ENCODE measurements at regions not wholly inside any gene's neighbourhood (a gene's known extent, or its start where the extent isn't known, plus 50 kb on each side); places are given as distances from the start of the nearest gene placed in this dataset.
A peak's percentile ranks its signal among the peaks of the same experiment; 100 is the strongest.
"Not testable (repeated sequence)": the region's sequence is repeated elsewhere in the genome, so short reads cannot be mapped to it uniquely, and the experiment has no call there.

DNA sequence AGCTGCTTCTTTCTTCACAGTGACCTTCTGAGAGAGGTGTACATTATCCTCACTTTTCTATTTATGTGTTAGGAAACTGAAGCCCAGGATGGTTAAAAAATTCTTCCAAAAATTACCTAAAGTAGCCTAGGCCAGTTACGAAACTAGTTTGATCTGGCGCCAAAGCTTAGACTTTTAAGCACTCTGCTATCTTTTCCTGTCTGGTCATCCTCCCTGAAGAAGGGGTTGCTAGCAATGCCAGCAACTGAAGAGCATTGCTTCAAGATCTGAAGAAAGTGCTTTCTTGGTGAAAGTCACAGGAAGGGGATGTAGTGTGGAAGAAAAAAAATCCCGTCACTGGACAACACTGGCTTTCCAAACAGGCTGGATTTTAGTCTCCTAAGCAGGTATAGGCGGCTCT is 618.8 kb upstream of the GRM7 start:
- DNase-seq: no peak

DNA sequence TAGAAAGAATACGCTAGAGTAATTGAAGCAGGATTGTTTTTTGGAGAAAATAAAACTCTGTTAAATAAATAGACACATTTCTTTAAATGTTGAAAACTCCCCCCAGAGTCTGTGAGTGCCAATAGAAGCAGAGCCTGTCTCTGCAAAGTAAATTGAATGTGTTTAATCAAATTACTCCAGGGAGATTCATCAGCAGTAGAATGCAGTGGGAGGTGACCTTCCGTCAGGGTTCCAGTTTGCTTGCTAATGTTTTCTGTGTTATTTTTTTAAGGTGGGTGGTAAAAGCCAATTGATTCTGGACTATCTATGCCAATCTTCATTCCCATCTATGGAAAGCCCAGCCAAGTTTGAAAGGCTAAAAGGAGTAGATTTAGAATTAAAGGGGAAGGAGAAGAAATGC is 612.4 kb upstream of the GRM7 start:
- no peak for DNase-seq

DNA sequence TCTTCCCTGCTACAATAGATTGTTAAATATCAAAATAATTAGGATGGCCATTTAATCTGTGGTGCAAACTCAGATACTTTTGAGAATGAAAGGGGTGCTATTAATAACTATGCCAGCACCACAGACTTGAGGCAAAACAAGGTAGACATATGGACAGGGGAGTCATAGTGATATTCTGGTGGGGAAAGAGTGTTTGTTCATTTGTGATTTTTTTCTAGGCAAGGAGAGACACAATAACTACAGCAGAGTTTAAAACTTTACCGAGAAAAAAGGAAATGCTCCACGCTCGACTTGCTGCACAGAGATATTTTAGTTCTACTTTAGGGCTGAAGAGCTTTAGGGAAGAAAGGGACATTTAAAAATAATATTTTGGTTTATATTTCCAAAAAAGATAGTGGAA is 611.2 kb upstream of the GRM7 start:
- DNase-seq: no peak

DNA sequence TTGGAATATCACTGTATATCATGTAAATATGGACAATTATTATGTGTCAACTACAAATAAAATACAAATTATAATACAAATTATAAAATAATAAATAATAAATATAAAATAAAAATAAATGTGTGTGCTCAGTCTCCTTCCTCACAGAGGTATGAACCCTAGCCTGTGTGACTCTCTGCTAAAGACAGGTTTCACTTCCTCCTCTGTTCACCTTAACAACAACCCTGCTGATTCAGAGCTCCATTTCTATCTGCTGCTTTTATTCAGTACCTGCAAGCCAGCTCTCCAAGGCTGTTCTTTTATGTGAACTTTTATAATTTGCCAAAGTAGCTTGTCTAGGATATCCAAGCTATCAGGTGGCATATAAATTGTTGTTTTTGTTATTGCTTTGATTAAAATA is 610.7 kb upstream of the GRM7 start:
- no peak for DNase-seq

DNA sequence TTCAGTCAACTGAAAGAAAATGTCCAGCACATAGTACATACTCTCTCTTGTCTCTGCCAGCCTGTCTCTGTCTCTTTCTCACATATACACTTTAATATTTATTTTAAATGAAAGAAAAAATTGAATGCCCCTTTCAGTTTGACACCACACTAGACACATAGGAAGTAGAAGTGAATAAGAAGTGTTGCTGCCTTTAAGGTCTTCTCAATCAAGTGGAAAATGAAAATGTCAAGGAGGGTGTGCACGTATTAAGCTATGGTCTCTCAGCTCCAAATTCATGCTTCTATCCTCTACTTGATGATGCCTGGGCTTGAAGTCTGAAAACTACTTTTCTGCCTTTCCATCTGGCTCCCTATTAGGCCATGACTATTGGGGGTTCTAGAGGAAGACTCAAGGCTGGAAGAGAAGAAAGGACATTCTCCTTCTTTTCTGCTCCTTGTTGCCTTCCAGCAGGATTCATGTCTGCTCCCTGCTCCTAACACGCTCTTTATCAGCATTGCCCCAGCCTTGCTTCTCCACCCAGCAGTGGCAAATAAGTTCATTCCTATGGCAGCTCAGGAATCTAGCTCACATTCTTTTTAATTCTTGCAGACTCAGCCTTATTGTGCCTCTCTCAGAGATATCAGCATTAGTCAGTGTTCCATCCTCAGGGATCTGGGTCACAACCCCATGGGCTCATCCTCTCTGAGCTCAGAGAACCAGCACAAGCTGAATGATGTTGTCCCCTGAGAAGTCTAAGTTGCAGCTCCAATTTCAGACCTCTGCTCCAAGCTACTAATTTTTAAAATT is 609.1 kb upstream of the GRM7 start:
- no peak for DNase-seq

DNA sequence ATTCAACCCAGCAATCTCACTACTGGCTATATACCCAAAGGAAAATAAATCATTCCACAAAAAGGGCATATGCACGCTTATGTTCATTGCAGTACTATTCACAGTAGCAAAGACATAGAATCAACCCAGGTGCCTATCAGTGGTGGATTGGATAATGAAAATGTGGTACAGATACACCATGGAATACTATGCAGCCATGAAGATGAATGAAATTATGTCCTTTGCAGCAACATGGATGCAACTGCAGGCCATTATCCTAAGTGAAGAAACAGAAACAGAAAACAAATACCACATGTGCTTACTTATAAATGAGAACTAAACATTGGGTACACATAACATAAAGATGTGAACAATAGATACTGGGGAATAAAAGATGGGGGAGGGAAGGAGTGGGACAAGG is 606.4 kb upstream of the GRM7 start:
- no peak for DNase-seq

DNA sequence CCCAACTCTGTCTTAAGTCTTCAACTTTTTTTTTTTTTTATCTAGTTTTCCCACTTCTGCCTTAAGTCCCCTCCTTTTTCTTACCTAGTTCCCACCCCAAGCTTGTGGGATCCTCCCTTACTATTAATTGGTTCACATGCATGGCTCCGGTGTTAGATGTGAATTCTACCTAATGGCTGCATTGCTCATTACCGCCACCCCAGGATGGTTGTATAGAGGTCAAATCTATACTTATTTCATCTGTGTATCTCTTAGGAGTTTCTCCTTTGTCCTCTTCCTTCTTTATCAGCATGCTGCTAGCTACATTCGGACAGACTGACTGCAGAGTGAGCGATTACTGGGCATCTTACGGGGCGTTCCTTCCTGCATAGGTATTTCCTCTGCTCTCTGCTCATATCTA is 605.7 kb upstream of the GRM7 start:
- DNase-seq: no peak

DNA sequence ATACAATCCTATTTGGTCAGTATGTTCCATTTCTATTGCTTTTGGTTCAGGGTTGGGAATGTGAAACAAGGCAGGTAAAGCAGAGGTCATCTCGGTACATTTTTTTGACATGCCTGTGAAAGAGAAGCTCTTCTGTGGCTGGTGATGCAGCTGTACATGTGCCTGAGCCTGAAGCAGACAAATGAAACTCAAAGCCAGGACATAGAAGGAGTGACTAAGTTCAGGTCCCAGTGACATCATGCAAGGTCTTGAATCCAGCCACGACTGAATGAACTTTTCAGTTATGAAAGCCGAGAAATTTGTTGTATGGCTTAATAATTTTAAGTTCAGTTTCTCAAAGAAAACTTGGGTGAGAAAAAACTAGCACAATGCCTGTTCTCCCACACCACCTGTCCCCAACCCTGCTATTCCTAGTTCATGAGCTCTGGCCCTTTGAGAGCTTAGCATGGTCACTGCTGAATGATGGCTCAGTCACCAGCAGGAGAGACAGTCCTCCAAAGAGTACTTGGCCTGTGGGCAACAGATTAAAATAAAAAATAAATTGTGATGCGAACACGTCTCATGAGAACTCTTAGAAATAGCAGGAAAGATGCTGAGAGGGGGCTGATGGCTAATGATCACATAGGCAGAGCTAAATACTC is 600.2 kb upstream of the GRM7 start:
- no peak for DNase-seq

DNA sequence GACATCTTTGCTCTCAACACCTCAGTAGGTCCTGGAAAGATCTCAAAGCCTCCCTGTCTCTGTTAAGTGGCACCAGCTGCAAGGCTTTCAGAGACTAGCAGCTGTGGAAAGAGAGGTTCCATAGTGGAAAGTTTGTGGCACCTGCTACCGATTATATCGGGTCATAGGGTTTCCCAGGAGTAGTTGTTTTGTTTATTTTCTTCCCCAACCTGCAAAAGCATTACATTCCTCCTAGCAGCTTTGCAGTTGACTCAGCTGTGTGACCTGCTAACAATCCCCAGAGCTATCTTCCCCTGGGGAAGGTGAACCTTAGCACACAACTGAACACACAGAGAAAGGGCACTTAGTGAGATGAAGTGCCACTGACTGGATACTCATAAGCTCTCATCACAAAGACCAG is 598.9 kb upstream of the GRM7 start:
- DNase-seq: no peak

DNA sequence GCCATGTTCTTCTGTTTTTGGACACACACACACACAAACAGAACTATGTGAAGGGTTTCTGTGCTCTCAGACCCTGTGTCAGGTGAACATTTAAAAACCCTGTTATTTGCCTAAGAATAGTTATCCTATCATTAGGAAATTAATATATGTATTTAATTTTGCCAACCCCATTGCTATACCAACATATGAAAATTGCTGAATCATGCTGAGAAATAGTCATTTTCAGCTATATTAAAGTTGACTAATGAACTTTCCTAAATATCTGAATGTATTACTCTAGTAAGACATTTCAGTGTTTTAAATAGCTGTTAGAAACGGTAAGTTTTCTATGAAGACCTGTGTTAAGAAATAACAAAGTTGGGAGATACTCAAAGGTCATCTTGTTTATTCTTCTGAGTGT is 596.9 kb upstream of the GRM7 start:
- DNase-seq: no peak

DNA sequence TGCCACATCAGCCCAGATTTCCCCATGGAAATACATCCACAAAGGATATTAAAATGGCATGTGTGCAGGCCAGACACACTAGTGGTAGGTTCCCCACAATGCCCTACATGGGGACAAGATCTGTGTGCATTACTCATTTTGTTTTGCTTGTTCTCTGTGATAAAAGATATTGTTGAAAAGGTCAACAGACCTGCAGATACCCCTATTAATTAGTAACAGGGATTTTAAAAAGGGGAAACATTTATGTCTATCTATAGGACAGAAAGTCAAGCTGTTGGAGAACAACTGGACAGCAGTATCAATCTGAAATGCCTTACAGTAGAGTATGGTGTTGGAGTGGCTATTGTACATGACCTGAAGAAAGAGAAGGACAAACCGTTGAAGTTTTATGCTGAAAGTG is 596.0 kb upstream of the GRM7 start:
- DNase-seq: no peak

DNA sequence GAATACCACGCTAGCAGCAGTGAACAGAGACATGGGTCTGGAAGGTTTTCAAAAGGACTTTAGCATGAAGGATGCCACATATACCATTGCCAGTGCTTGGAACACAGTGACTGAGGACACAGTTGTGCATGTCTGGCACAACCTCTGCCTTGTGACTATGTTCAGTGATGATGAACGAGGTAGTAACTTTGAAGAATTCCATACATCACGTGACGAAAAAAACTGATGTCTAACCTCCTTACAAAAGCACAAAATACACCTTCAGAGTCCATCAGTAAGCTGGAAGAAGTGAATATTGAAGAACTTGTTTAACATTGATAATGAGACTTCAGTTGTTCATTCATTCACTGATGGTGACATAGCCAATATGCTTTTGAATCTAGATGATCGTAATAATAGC is 594.8 kb upstream of the GRM7 start:
- no peak for DNase-seq

DNA sequence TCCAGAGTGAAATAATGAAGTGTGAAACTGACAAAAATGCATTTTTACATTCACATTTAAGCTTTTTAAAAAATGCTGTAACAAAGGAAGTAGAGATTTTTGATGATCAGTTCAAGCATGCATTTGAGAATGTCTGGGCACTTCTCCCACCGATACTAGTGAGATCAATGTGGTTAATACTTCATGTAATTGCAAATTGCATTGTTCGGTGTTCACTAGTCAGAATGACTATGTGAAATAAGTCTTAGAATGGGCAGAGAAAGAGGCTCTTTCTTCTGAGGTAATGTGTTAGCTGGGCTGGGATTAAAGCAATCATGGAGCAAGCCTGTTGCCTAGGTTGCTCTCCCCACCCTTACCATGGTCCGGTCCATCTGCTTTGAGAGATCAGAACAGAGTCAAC is 587.0 kb upstream of the GRM7 start:
- DNase-seq: no peak

DNA sequence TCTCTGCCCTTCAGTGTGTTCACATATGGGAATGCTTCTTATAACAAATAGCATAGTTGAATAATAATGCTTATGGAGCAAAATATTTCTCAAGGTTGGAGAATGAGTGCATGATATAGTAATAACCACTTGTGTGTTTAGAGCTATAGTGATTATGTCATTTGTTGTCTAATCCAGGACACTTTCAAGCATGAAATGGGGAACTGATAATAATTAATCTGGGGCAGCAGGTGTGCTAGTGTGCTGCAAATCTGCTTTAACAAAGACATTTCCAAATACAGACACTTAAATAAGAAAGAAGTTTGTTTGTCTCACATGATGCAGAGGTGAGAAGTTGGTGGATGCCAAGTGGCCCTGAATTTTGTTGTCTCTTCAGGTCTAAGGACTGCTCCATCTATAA is 579.3 kb upstream of the GRM7 start:
- no peak for DNase-seq

DNA sequence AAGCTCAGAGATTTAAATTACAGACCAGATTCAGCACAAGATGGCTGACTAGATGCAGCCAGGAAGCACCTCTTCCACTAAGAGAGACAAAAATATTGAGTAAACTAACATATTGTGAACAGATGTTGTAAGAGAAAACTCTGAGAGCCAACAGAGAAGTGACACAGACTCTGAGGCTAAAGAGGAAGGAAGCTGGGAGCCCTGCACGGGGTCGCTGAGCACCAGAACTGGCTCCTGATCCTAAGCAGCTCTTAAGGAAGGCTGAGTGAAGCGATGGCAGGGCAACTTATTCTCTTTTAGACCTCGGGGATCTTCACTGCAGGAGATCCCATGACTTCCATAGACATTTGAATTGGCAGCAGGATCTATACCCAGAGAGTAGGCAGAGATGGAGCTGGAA is 578.0 kb upstream of the GRM7 start:
- DNase-seq: no peak

DNA sequence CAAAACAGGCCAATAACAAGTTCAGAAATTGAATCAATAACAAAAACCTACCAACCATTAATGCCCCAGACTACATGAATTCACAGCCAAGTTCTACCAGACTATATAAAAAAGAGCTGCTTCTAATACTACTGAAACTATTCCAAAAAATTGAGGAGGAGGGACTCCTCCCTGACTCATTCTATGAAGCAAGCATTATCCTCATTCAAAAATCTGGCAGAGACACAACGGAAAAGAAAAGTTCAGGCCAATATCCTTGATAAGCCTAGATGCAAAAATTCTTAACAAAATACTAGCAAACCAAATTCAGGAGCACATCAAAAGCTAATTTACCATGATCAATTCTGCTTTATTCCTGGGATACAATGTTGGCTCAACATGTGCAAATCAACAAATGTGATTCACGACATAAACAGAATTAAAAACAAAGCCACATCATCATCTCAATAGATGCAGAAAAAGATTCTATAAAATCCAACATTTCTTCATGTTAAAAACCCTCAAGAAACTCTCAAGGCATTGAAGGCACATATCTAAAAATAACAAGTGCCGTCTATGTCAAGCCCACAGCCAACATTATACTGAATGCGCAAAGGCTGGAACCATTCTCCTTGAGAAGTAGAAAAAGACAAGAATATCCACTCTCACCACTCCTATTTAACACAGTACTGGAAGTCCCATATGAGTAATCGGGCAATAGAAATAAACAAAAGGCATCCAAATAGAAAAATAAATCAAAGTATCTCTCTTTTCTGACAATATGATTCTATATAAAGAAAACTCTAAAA is 573.6 kb upstream of the GRM7 start:
- DNase-seq: no peak

DNA sequence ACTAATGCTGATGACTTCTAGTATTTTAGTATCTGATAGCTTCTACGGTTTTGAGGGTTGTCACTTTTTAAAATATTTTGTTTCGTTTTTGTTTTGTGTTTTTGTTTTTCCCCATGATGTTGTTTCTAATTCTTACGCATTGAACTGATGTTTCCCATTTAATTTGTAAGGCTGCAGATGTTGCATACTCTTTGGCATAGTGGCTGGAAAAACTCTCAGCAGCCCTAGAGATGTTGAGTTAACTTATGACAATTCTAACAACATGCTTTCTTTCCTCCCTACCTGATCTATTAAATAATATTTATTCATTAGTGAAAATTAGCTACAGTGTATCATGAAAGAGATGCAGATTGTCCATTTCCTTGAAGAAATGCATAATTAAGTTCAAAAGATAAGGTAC is 559.3 kb upstream of the GRM7 start:
- no peak for DNase-seq

DNA sequence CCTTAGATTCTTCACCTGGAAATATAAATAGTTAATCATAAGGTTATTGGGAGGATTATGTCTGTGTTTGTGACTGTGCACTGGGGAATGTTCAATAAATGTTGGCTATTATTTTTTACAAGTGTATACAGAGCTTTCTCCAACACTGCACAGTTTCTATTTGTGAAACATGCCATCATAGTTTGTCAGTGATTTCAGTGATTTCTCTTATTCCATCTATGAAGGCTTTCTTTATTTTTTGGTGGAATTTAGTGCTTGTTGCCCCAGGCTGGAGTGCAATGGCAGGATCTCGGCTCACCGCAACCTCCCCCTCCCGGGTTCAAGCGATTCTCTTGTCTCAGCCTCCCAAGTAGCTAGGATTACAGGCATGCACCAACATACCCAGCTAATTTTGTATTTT is 545.0 kb upstream of the GRM7 start:
- no peak for DNase-seq

DNA sequence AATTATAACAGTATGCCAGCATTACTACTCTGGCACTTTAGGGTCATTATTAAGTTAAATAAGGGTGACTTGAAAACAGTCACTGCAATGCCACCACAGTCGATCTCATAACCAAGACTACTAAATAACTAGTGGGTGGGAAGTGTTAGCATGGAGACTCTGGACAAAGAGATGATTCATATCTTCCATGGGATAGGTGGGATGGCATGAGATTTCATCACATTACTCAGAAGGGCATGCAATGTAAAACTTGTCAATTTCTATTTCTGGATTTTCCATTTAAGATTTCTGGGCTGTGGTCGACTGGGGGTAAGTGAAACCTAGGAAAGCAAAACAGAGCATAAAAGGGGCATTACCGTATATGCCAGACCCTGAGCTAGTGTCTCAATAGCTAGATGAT is 538.9 kb upstream of the GRM7 start:
- no peak for DNase-seq

DNA sequence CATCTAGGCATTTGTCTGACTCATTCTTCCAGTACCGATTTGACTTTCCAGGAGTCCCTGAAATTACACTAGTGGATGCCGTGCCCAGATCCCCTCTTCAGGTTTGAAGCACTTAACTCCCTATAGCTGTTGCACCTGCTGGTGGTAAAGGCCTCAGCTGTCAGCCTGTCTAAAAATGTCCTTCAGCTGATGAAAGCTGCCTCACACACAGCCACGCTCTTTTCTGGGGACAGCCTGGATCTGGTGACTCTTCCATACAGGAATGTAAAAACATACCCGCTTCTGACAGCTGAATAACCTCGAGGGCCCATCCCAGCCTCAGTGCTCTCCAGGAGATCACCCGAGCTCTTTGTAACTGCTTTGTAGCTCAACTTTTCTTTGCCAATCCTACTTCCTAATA is 534.1 kb upstream of the GRM7 start:
- DNase-seq: peak; percentile 59

DNA sequence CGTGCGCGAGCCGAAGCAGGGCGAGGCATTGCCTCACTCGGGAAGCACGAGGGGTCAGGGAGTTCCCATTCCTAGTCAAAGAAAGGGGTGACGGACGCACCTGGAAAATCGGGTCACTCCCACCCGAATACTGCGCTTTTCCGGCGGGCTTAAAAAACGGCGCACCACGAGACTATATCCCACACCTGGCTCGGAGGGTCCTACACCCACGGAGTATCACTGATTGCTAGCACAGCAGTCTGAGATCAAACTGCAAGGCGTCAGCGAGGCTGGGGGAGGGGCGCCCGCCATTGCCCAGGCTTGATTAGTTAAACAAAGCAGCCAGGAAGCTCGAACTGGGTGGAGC is 520.0 kb upstream of the GRM7 start:
- DNase-seq: not testable (repeated sequence)

DNA sequence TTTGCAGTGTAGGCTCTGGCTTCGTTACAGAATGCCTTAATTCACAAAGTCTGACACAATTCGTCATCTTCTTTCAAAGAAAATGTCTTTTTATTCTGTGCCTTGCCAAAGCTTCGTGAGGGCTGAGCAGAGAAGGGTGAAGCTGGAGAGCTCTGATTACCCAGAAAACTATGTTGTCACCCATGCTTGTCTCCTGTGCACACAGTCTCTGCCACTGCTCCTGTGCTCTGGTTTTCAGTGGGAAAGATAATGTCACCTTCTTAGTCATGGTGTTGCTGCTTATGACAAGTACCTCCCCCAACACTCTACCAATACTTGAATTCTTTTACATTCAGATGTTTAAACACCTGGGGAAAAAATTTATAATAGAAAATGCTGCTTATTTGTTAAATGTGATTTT is 509.2 kb upstream of the GRM7 start:
- DNase-seq: no peak

DNA sequence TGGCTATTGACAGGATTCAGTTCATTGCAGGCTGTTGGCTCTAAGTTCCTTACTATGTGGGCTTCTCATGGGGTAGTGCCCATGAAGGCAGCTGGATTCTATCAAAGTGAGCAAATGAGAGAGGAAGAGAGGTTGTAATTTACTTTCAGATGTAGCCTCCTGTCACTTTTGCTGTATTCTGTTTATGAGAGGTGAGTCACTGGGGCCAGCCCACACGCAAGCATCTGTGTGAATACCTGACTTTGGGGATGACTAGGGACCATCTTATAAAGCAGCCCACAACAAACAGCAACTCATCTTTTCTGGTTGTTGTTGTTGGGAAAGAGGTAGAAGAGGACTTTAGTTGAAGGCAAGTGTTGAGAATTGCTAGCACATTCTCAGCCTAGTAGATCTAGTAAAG is 506.3 kb upstream of the GRM7 start:
- DNase-seq: peak; percentile 43

DNA sequence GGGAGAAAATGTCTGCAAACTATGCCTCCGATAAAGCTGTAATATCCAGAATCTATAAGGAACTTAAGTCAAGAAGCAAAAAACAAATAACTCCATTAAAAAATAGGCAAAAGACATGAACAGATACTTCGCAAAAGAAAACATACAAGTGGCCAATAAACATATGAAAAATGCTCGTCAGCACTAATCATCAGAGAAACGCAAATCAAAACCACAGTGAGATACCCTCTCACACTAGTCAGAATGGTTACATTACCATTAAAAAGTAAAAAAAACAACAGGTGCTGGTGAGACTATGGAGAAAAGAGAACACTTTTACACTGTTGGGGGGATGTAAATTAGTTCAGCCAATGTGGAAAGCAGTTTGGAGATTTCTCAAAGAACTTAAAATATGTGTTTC is 498.5 kb upstream of the GRM7 start:
- DNase-seq: no peak
